H9 (cell line): ENCODE measurements at regions not wholly inside any gene's neighbourhood (a gene's known extent, or its start where the extent isn't known, plus 50 kb on each side); places are given as distances from the start of the nearest gene placed in this dataset.

Source experiments
- DNase-seq: peaks from one replicate; pipeline ENCODE4 v3.0.0-alpha.2; 2017
- H2AFZ ChIP-seq: one replicate; pipeline ENCODE4 v1.6.1; 2013; ENCODE audit warnings: mild to moderate bottlenecking, low read length, control low read depth, moderate library complexity
- H2AK5ac ChIP-seq: 2 replicates; pipeline ENCODE4 v1.6.1; 2013; ENCODE audit warnings: low read length, control low read depth, mixed read lengths; ENCODE audit not compliant: insufficient read length
- H2BK120ac ChIP-seq: one replicate; pipeline ENCODE4 v1.6.1; 2013; ENCODE audit warnings: low read depth, mild to moderate bottlenecking, low read length, control low read depth, inconsistent platforms; ENCODE audit not compliant: poor library complexity, severe bottlenecking
- H2BK12ac ChIP-seq: 2 replicates; pipeline ENCODE4 v1.6.1; 2013; ENCODE audit warnings: low read length, control low read depth, mixed read lengths, low read depth; ENCODE audit not compliant: insufficient read length
- H2BK15ac ChIP-seq: 2 replicates; pipeline ENCODE4 v1.6.1; 2013; ENCODE audit warnings: low read depth, low read length, control low read depth
- H2BK20ac ChIP-seq: one replicate; pipeline ENCODE4 v1.6.1; 2013; ENCODE audit warnings: low read depth, mild to moderate bottlenecking, low read length, control low read depth, inconsistent platforms; ENCODE audit not compliant: poor library complexity, severe bottlenecking
- H2BK5ac ChIP-seq: 2 replicates; pipeline ENCODE4 v1.6.1; 2013; ENCODE audit warnings: low read length, control low read depth, mixed read lengths; ENCODE audit not compliant: insufficient read length
- H3K14ac ChIP-seq: 2 replicates; pipeline ENCODE4 v1.6.1; 2013; ENCODE audit warnings: low read length, control low read depth; ENCODE audit not compliant: insufficient read depth
- H3K18ac ChIP-seq: 2 replicates; pipeline ENCODE4 v1.6.1; 2013; ENCODE audit warnings: low read depth, mild to moderate bottlenecking, mixed read lengths, low read length, control low read depth; ENCODE audit not compliant: insufficient read length
- H3K23ac ChIP-seq: 2 replicates; pipeline ENCODE4 v1.6.1; 2013; ENCODE audit warnings: low read length, control low read depth, mixed read lengths, low read depth; ENCODE audit not compliant: insufficient read length
- H3K23me2 ChIP-seq: 2 replicates; pipeline ENCODE4 v1.6.1; 2013; ENCODE audit warnings: low read depth, mild to moderate bottlenecking, mixed read lengths, low read length, control low read depth; ENCODE audit not compliant: insufficient read length, poor library complexity, severe bottlenecking
- H3K27ac ChIP-seq: 2 replicates; pipeline ENCODE4 v1.5.1; 2013; ENCODE audit warnings: low read length, control low read depth, mixed read lengths, low read depth; ENCODE audit not compliant: insufficient read length
- H3K27me3 ChIP-seq: 2 replicates; pipeline ENCODE4 v1.6.1; 2013; ENCODE audit warnings: low read length, control low read depth, inconsistent platforms; ENCODE audit not compliant: insufficient read depth
- H3K4ac ChIP-seq: 2 replicates; pipeline ENCODE4 v1.6.1; 2013; ENCODE audit warnings: low read depth, mild to moderate bottlenecking, control low read depth, inconsistent platforms, low read length, moderate library complexity
- H3K4me1 ChIP-seq: 2 replicates; pipeline ENCODE4 v1.6.1; 2013; ENCODE audit warnings: low read length, control low read depth, inconsistent platforms; ENCODE audit not compliant: insufficient read depth
- H3K4me2 ChIP-seq: 2 replicates; pipeline ENCODE4 v1.6.1; 2013; ENCODE audit warnings: low read length, control low read depth, mixed read lengths; ENCODE audit not compliant: insufficient read length, insufficient read depth
- H3K56ac ChIP-seq: 2 replicates; pipeline ENCODE4 v1.6.1; 2013; ENCODE audit warnings: low read depth, mild to moderate bottlenecking, mixed read lengths, low read length, control low read depth; ENCODE audit not compliant: insufficient read length
- H3K79me1 ChIP-seq: 2 replicates; pipeline ENCODE4 v1.6.1; 2013; ENCODE audit warnings: low read depth, mild to moderate bottlenecking, moderate library complexity, low read length, control low read depth, inconsistent platforms; ENCODE audit not compliant: insufficient read depth, poor library complexity, severe bottlenecking
- H3K79me2 ChIP-seq: 2 replicates; pipeline ENCODE4 v1.6.1; 2013; ENCODE audit warnings: low read length, control low read depth, inconsistent platforms; ENCODE audit not compliant: insufficient read depth
- H3K9ac ChIP-seq: 2 replicates; pipeline ENCODE4 v1.6.1; 2013; ENCODE audit warnings: low read length, control low read depth, mixed read lengths; ENCODE audit not compliant: insufficient read length; ENCODE audit errors: extremely low read depth
- H3K9me3 ChIP-seq: one replicate; pipeline ENCODE4 v1.6.1; 2013; ENCODE audit warnings: low read depth, low read length, inconsistent platforms; ENCODE audit not compliant: control insufficient read depth
- H3T11ph ChIP-seq: one replicate; pipeline ENCODE4 v1.6.1; 2013; ENCODE audit warnings: mild to moderate bottlenecking, low read length, control low read depth, inconsistent platforms
- H4K20me1 ChIP-seq: one replicate; pipeline ENCODE4 v1.6.1; 2013; ENCODE audit not compliant: control insufficient read depth, insufficient read length, insufficient read depth
- H4K5ac ChIP-seq: 2 replicates; pipeline ENCODE4 v1.6.1; 2013; ENCODE audit warnings: low read depth, mild to moderate bottlenecking, mixed read lengths, low read length, control low read depth; ENCODE audit not compliant: insufficient read length
- H4K8ac ChIP-seq: replicated peaks from 2 replicates; pipeline ENCODE4 v1.6.1; 2013; ENCODE audit warnings: low read length, control low read depth, mixed read lengths, low read depth; ENCODE audit not compliant: insufficient read length
- H4K91ac ChIP-seq: 2 replicates; pipeline ENCODE4 v1.6.1; 2013; ENCODE audit warnings: low read depth, mild to moderate bottlenecking, moderate library complexity, mixed read lengths, low read length, control low read depth; ENCODE audit not compliant: insufficient read length
- H3K27ac Mint-ChIP-seq, 3 experiments: 2 replicates in 2 of 3; 3 replicates in 1 of 3; pipeline ENCODE4 v1.8.0; 2020 to 2021; ENCODE audit warnings: mixed read lengths in 3 of 3, mild to moderate bottlenecking in 1 of 3, moderate library complexity in 1 of 3
- H3K27me3 Mint-ChIP-seq: 2 replicates; pipeline ENCODE4 v1.8.0; 2021; ENCODE audit warnings: low read depth, mild to moderate bottlenecking, moderate library complexity, mixed read lengths
- H3K36me3 Mint-ChIP-seq, 3 experiments: 2 replicates in 2 of 3; 3 replicates in 1 of 3; pipeline ENCODE4 v1.8.0; 2020 to 2021; ENCODE audit warnings: low read depth in 3 of 3, mixed read lengths in 3 of 3; ENCODE audit not compliant: insufficient read depth in 1 of 3
- H3K4me1 Mint-ChIP-seq, 2 experiments: 2 replicates each; pipeline ENCODE4 v1.8.0; 2020; ENCODE audit warnings: mixed read lengths in 2 of 2
- H3K4me3 Mint-ChIP-seq, 2 experiments: 2 replicates in 1 of 2; 3 replicates in 1 of 2; pipeline ENCODE4 v1.8.0; 2020 to 2021; ENCODE audit warnings: mild to moderate bottlenecking in 2 of 2, mixed read lengths in 2 of 2, moderate library complexity in 1 of 2
- H3K9me3 Mint-ChIP-seq, 2 experiments: 2 replicates in 1 of 2; 3 replicates in 1 of 2; pipeline ENCODE4 v1.8.0; 2020; ENCODE audit warnings: mild to moderate bottlenecking in 2 of 2, mixed read lengths in 2 of 2, moderate library complexity in 1 of 2
- CTCF ChIP-seq: fragments of 200-600 bp; sonication (generic); conservative IDR thresholded peaks from 3 replicates; pipeline ENCODE4 v1.8.0; 2021; ENCODE audit warnings: antibody characterized with exemption, mild to moderate bottlenecking

- Histone ChIP-seq H3K23ac (no peak overlapping the region), H3K4ac (no peak overlapping the region), H4K5ac (no peak overlapping the region), H3K4me1 (no peaks in the 10 kb centered on the region), H3K9ac (no peak overlapping the region), H3K9me3 (no peaks in the 10 kb centered on the region), H3K56ac (no peak overlapping the region), H3K79me2 (no peaks in the 10 kb centered on the region), H3K27me3 (0 out of 2 replicates have a peak, but pooled peaks cover 2% of the 10 kb centered on the region), H2BK12ac (no peak overlapping the region), H3T11ph (no peak overlapping the region), H2BK20ac (no peak overlapping the region), H2BK120ac (no peak overlapping the region), H4K8ac (no peak overlapping the region), H3K4me2 (no peak overlapping the region), H3K14ac (no peak overlapping the region), H4K91ac (no peak overlapping the region), H3K18ac (no peak overlapping the region), H4K20me1 (no peaks in the 10 kb centered on the region), H2BK15ac (no peak overlapping the region), H3K27ac (no peak overlapping the region), H3K23me2 (no peaks in the 10 kb centered on the region), H2BK5ac (no peak overlapping the region), H2AFZ (no peak overlapping the region), H3K79me1 (no peaks in the 10 kb centered on the region), H2AK5ac (no peak overlapping the region)
- no peak for DNase-seq
- no peak for TF ChIP-seq CTCF
- Mint-ChIP-seq H3K4me1 (peaks cover 11% of the 10 kb centered on the region in 2 experiments), H3K4me3 (no peak overlapping the region), H3K27me3 (peaks cover 6% of the 10 kb centered on the region), H3K9me3 (peaks cover 0 to under 1% of the 10 kb centered on the region in 2 experiments; a peak in 2 of 5 replicates), H3K36me3 (peaks cover 0 to under 1% (median 0%) of the 10 kb centered on the region in 3 experiments; a peak in 3 of 7 replicates), H3K27ac (no peak overlapping the region)
These were observed 387.5 kb downstream of the ADCYAP1 start for GRCh38 chr18:1292167-1292566.
